ENCODE measurements at regions not wholly inside any gene's neighbourhood (a gene's known extent, or its start where the extent isn't known, plus 50 kb on each side); places are given as distances from the start of the nearest gene placed in this dataset.

DNA sequence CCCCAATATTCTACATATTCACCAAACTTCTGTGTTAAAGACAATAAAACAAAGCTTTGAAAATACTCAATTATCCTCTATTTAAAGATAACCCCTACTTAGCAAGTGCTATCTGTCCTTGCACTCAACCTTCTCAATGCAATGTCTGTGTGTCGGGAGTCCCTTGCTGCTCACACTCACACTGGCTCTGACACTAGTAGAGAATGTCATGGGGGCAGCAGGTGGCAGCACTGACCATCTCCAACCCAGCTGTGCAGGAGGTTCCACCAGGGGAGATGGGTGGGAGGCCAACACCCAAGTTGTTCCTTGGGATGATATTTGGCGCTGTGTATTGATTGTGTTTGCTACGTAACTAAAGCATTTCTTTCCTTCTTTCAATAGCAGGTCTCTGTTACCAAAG is 59.4 kb upstream of the SIMC1 start:
- TF ChIP-seq, protein P1, sequence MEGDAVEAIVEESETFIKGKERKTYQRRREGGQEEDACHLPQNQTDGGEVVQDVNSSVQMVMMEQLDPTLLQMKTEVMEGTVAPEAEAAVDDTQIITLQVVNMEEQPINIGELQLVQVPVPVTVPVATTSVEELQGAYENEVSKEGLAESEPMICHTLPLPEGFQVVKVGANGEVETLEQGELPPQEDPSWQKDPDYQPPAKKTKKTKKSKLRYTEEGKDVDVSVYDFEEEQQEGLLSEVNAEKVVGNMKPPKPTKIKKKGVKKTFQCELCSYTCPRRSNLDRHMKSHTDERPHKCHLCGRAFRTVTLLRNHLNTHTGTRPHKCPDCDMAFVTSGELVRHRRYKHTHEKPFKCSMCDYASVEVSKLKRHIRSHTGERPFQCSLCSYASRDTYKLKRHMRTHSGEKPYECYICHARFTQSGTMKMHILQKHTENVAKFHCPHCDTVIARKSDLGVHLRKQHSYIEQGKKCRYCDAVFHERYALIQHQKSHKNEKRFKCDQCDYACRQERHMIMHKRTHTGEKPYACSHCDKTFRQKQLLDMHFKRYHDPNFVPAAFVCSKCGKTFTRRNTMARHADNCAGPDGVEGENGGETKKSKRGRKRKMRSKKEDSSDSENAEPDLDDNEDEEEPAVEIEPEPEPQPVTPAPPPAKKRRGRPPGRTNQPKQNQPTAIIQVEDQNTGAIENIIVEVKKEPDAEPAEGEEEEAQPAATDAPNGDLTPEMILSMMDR (IDR thresholded peaks at IDR 0.05; ENCODE audit: low read length, missing control alignments) = no peak
- no peak for DNase-seq (ENCODE audit: low read depth)
- no peak overlapping the region for H3K4me3 ChIP-seq (replicated peaks; ENCODE audit: low read depth, low read length)

DNA sequence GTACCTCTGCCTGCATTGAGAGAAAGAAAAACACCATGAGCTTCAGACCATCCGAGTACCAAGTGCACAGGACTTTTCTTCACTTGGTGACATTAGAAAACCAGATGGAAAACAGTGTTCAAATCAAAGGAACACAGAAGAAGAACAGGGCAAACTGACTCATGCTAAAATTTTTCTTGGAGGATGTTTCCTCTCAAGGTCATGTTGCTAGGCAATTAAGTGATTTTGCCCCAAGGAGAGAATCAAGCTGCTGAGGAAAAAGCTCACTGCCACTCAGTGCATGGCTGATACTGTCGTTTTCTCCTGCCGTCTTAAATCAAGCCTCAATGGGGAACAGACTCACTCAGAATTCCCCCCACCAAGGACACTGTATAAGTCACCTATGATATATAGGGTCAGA is 57.9 kb upstream of the SIMC1 start:
- DNase-seq (ENCODE audit: low read depth) = peak; percentile 6
- H3K4me3 ChIP-seq (replicated peaks; ENCODE audit: low read depth, low read length) = no peak overlapping the region
- TF ChIP-seq, protein P1 (IDR thresholded peaks at IDR 0.05; ENCODE audit: low read length, missing control alignments) = no peak

DNA sequence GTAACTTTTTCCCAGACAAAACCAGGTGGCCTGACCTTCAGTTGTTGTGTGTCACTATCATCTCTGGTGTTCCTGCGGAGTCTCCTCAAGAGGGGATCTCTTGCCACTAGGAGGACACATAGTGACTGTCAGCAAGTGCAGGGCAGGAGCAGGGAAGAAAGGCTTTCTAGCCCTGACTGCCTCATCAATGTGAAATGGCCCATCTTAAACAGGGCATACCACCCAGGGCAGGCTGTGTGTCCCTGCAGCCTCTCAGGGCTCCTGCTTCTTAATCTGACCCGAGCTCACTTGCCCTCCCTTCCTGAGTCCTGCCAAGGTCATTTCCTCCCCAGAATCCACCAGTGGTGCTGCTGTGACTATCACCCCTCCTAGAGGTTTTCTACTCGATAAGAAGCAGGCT is 57.4 kb upstream of the SIMC1 start:
- TF ChIP-seq, protein P1 (IDR thresholded peaks at IDR 0.05; ENCODE audit: low read length, missing control alignments) = no peak
- H3K4me3 ChIP-seq (replicated peaks; ENCODE audit: low read depth, low read length) = no peak overlapping the region
- no peak for DNase-seq (ENCODE audit: low read depth)

DNA sequence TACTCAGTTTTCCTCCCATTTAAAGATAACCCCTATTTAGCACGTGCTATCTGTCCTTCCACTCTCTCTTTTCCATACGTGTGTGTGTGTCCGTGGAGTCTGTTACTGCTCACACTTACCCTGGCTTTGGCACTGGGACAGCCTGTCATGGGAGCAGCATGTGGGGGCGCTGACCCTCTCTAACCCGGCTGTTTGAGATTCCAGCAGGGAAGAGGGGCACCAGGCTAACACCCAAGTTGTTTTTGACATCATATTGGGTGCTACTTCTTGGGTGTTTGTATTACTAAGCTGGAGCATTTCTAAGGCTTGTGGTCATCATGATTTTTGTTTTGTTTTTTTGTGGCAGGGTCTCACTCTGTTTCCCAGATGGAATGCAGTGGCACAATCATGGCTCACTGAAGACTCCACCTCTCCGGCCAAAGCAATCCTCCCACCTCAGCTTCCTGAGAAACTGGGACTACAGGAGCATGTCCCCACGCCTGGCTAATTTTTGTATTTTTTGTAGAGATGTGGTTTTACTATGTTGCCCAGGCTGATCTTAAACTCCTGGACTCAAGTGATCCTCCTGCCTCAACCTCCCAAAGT is 56.9 kb upstream of the SIMC1 start:
- no peak for DNase-seq (ENCODE audit: low read depth)
- TF ChIP-seq, protein P1 (IDR thresholded peaks at IDR 0.05; ENCODE audit: low read length, missing control alignments) = no peak

DNA sequence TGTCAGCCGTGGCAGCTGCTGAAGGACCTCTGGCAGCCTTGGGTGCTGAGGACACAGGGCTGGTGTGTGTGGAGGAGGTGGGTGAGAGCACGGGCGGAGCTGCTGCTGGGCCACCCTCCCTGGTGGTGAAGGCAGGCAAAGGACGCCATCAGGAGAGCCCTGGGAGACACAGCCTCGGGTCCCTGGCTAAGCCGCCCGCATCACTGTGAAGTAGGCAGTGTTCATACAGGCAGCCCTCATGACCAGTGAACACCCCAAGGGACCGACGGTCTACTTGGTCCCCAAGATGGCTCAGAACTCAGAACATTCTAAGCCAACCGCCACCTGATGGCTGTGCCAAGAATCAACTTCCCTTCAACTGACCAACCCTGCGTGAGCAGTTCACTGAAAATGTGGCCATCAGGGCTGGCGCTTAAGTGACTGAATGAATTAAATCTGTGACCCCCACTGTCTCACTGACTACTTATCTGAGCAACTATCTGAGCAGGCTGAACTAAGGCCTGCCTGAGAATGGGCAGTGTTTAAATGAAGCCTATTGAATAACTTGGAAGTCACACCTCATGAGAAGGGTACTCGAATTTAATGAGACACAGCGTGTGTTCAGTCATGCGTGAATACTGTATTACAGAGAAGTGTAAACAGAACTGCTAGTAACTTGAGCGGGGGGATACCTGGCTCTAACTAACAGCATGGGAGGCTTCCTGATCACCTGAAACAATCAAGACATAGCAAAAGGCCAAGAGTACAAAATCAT is 54.7 kb upstream of the SIMC1 start:
- H3K4me3 ChIP-seq (replicated peaks; ENCODE audit: low read depth, low read length) = no peak overlapping the region
- DNase-seq (ENCODE audit: low read depth) = no peak
- TF ChIP-seq, protein P1 (IDR thresholded peaks at IDR 0.05; ENCODE audit: low read length, missing control alignments) = no peak

More for the DNA sequence above, 56.9 kb upstream of the SIMC1 start:
- no peak overlapping the region for H3K4me3 ChIP-seq (replicated peaks; ENCODE audit: low read depth, low read length)

DNA sequence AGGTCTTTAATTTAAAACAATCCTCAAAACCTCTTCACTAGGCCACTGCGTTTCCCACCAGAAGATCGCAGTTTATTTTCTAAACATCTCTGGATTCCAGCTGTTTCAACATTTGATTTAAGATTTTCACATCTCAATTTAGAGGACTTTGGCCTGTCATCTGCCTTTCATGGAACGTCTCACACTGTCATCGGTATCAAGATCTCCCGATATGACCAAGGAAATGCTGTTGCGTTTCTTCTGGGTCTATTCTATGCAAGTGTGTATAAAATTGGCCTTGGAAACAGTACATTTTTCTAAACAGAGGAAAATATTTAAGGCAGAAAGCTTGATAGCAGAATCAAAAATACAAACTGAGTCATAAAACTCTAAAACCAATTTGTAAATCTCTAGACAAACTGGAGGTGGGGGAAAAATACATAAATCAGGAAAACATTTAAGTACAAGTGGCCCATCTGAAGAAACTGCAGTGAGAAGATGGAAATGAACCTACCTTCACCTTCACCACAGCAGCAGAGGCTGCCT is 53.6 kb upstream of the SIMC1 start:
- DNase-seq (ENCODE audit: low read depth) = no peak
- TF ChIP-seq, protein P1 (IDR thresholded peaks at IDR 0.05; ENCODE audit: low read length, missing control alignments) = no peak
- no peak overlapping the region for H3K4me3 ChIP-seq (replicated peaks; ENCODE audit: low read depth, low read length)

Data from fibroblast of pulmonary artery (primary cell).